AG09309 (cell line): ENCODE measurements at regions not wholly inside any gene's neighbourhood (a gene's known extent, or its start where the extent isn't known, plus 50 kb on each side); places are given as distances from the start of the nearest gene placed in this dataset.

Experiments
- DNase-seq: peaks from one replicate; pipeline ENCODE4 v3.0.0-alpha.2; 2010; ENCODE audit warnings: low read depth
- H3K4me3 ChIP-seq: 2 replicates; pipeline ENCODE4 v1.5.1; 2011; ENCODE audit warnings: mild to moderate bottlenecking, low read depth, low read length, moderate library complexity; ENCODE audit not compliant: control insufficient read depth
- TF ChIP-seq, protein P1 (sequence below): IDR thresholded peaks from 2 replicates; pipeline ENCODE4 v1.5.1; 2011; ENCODE audit warnings: mild to moderate bottlenecking, low read depth, low read length, inconsistent platforms; ENCODE audit not compliant: insufficient read depth, control insufficient read depth; ENCODE audit errors: missing control alignments

DNA sequence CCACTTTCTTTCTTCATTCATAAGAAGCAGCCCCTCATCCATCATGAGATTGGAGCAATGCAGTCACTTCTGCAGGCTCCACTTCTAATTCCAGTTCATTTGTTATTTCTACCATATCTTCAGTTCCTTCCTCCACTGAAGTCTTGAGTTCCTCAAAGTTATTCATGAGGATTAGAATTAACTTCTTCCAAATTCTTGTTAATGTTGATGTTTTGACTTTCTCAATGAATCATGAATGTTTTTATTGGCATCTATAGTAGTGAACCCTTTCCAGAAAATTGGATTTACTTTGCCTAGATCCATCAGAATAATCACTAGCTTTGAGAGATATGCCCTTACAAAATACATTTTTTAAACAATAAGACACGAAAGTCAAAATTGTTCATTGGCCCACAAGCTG lies 2567.7 kb upstream of the PCDH20 start:
- no peak for DNase-seq
- TF ChIP-seq, protein P1, sequence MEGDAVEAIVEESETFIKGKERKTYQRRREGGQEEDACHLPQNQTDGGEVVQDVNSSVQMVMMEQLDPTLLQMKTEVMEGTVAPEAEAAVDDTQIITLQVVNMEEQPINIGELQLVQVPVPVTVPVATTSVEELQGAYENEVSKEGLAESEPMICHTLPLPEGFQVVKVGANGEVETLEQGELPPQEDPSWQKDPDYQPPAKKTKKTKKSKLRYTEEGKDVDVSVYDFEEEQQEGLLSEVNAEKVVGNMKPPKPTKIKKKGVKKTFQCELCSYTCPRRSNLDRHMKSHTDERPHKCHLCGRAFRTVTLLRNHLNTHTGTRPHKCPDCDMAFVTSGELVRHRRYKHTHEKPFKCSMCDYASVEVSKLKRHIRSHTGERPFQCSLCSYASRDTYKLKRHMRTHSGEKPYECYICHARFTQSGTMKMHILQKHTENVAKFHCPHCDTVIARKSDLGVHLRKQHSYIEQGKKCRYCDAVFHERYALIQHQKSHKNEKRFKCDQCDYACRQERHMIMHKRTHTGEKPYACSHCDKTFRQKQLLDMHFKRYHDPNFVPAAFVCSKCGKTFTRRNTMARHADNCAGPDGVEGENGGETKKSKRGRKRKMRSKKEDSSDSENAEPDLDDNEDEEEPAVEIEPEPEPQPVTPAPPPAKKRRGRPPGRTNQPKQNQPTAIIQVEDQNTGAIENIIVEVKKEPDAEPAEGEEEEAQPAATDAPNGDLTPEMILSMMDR, result no peak
- no peak overlapping the region for H3K4me3 ChIP-seq

DNA sequence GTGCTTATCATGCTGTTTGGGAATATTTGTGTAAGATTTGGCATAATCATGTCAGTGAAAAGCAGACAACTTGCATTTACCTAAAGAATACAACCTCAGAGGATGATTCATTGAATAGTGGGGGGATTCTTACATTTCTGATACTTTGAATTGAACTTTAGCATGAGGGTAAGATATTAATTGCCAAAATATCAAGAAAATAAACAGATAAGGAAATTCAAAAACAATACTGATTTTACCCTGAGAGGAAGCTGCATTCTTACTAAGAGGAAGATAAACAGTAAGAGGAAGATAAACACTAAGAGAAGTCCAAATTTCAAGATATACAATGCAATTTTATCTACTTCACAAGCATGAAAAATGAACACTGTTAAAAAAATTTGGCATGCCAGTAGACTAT lies 2564.3 kb upstream of the PCDH20 start:
- TF ChIP-seq, protein P1, result no peak
- no peak overlapping the region for H3K4me3 ChIP-seq
- no peak for DNase-seq

DNA sequence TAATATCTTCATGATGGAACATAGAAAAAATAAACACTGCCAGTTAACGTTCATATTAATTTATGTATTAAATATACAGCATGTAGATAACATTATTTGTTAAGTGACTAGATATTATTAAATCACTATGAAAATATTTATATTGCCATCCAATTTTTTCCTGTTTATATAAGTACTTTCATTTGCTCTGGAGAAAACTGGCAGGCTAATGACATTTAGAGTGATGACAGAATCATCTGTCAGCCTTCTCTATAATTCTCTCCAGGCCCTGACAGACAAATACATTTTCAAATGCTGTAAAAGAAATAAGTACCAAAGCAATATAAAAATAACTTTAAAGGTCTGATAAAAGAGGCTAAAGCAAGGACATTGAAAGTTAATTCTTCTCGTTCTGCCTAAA lies 2556.7 kb upstream of the PCDH20 start:
- no peak for DNase-seq
- H3K4me3 ChIP-seq, result no peak overlapping the region
- TF ChIP-seq, protein P1, result no peak

DNA sequence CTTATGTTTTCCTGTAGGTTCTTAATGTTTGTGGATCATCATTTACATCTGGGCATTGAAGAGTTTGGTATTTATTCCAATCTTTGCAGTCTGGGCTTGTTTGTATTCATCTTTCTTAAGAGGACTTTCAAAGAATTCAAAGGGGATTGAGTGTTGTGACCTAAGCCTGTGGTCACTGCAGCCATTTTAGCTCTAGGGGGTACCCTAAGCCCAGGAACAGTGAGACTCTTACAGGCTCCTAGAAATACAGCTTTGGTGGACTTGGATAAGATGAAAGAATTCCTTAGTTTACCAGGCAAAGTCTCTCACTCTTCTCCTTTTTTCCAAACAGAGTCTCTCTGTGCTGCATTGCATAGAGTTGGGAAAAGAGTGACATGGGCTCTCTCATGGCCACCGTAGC lies 2539.0 kb upstream of the PCDH20 start:
- no peak for DNase-seq
- H3K4me3 ChIP-seq, result no peak overlapping the region
- TF ChIP-seq, protein P1, result no peak

DNA sequence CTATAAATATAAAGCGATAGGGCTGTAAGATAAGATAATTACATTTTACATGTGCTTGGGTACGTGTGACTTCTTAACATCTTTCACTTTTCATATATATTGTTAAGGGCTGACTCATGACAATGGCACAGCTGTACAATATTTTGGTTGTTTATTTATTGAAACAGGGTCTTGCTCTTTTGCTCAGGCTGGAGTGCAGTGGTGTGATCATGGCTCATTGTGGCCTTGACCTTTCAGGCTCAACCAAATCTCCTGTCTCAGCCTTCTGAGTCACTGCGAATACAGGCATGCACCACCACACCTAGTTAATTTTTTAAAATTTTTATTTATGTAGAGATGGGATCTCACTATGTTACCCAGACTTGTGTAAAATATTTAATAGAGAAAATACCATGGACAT lies 2532.4 kb upstream of the PCDH20 start:
- no peak overlapping the region for H3K4me3 ChIP-seq
- no peak for DNase-seq
- TF ChIP-seq, protein P1, result no peak

DNA sequence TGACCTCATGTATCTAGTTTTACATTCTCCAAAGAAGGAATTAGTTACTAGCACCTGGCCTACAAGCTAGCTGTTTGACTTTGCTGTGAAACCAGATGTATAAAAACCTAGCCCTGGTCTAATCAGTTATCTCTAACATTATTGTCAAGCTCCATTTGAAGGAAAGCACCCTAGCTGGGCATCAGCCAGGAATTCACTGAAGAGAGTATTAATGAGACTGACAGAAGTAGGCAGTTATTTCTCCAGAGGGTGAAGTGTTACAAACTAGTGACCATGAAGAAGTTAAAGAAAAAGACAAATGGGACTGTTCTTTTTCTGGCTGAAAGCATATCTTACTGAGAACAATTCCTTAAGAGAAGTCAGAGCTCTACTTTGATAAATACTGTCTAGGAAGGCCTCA lies 2529.3 kb upstream of the PCDH20 start:
- TF ChIP-seq, protein P1, result no peak
- no peak overlapping the region for H3K4me3 ChIP-seq
- DNase-seq, result no peak

DNA sequence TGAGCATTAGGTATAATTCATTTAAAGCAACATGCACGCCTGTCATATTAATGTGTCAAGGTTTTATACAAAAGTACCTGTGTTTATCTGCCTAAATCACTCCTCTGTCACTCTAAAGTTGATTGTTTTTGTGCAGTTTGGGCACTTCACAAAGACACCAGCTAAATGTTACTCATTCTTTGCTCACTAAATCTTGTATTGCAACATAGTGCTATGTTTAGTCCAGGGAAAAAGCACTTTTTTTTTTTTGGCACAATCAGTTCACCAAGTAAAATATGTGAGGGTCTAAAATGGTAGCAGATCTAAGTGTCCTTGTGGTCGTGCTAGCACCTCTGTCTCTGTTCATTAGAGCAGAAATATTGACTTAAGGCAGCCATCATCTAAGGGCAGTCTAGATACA lies 2526.7 kb upstream of the PCDH20 start:
- DNase-seq, result no peak
- TF ChIP-seq, protein P1, result no peak

More for the DNA sequence above, 2526.7 kb upstream of the PCDH20 start:
- H3K4me3 ChIP-seq, result no peak overlapping the region
